HEK293T (cell line): ENCODE measurements at regions not wholly inside any gene's neighbourhood (a gene's known extent, or its start where the extent isn't known, plus 50 kb on each side); places are given as distances from the start of the nearest gene placed in this dataset.

Experiments
- CTCF ChIA-PET: fragments of 350-600 bp; formaldehyde crosslinking; extraction: SDS; loops from one replicate; lab custom pipeline; 2021; ENCODE audit warnings: antibody characterized with exemption, inconsistent platforms; lab: Yijun Ruan, JAX
- POLR2A ChIA-PET: fragments of 350-600 bp; formaldehyde crosslinking; extraction: SDS; loops from one replicate; lab custom pipeline; 2020; ENCODE audit warnings: antibody characterized with exemption, inconsistent platforms; lab: Yijun Ruan, JAX
- DNase-seq: peaks from one replicate; pipeline ENCODE4 v3.0.0; 2012; ENCODE audit warnings: mixed read lengths; ENCODE audit errors: extremely low spot score
- ARNT ChIP-seq: fragments of 450-650 bp; IDR thresholded peaks from 2 replicates; pipeline ENCODE4 v1.6.1; 2017; ENCODE audit warnings: mild to moderate bottlenecking
- BHLHE40 ChIP-seq: fragments of 450-650 bp; IDR thresholded peaks from 2 replicates; pipeline ENCODE4 v1.6.1; 2016; ENCODE audit warnings: mild to moderate bottlenecking, moderate library complexity, borderline replicate concordance
- CTBP1 ChIP-seq: fragments of 450-650 bp; IDR thresholded peaks from 2 replicates; pipeline ENCODE4 v1.6.1; 2016; ENCODE audit warnings: borderline replicate concordance
- ELF4 ChIP-seq: fragments of 450-650 bp; IDR thresholded peaks from 2 replicates; pipeline ENCODE4 v1.6.1; 2017; ENCODE audit warnings: antibody characterized with exemption
- FOXA1 ChIP-seq: fragments of 450-650 bp; IDR thresholded peaks from 2 replicates; pipeline ENCODE4 v1.6.1; 2016; ENCODE audit warnings: mild to moderate bottlenecking
- FOXK2 ChIP-seq: fragments of 450-650 bp; IDR thresholded peaks from 2 replicates; pipeline ENCODE4 v1.6.1; 2016; ENCODE audit warnings: mild to moderate bottlenecking
- FOXM1 ChIP-seq: fragments of 450-650 bp; IDR thresholded peaks from 2 replicates; pipeline ENCODE4 v1.6.1; 2017; ENCODE audit warnings: mild to moderate bottlenecking, borderline replicate concordance
- HDGF ChIP-seq: fragments of 450-650 bp; IDR thresholded peaks from 2 replicates; pipeline ENCODE4 v1.6.1; 2017; ENCODE audit warnings: antibody characterized with exemption, borderline replicate concordance
- L3MBTL2 ChIP-seq: fragments of 450-650 bp; conservative IDR thresholded peaks from 2 replicates; pipeline ENCODE4 v1.6.1; 2016; ENCODE audit warnings: mild to moderate bottlenecking
- LEF1 ChIP-seq: fragments of 450-650 bp; IDR thresholded peaks from 2 replicates; pipeline ENCODE4 v1.6.1; 2017; ENCODE audit warnings: mild to moderate bottlenecking, borderline replicate concordance
- NFRKB ChIP-seq: fragments of 450-650 bp; IDR thresholded peaks from 2 replicates; pipeline ENCODE4 v1.6.1; 2016; ENCODE audit warnings: mild to moderate bottlenecking, moderate library complexity
- SP1 ChIP-seq: fragments of 450-650 bp; IDR thresholded peaks from 2 replicates; pipeline ENCODE4 v1.6.1; 2017
- SUZ12 ChIP-seq: fragments of 450-650 bp; IDR thresholded peaks from 2 replicates; pipeline ENCODE4 v1.6.1; 2016; ENCODE audit warnings: mild to moderate bottlenecking
- TARDBP ChIP-seq: fragments of 450-650 bp; IDR thresholded peaks from 2 replicates; pipeline ENCODE4 v1.6.1; 2016
- ZNF384 ChIP-seq: fragments of 450-650 bp; IDR thresholded peaks from 2 replicates; pipeline ENCODE4 v1.6.1; 2016
- TF ChIP-seq, protein P1 (sequence below): fragments of 450-650 bp; IDR thresholded peaks from 2 replicates; pipeline ENCODE4 v1.6.1; 2016

DNA sequence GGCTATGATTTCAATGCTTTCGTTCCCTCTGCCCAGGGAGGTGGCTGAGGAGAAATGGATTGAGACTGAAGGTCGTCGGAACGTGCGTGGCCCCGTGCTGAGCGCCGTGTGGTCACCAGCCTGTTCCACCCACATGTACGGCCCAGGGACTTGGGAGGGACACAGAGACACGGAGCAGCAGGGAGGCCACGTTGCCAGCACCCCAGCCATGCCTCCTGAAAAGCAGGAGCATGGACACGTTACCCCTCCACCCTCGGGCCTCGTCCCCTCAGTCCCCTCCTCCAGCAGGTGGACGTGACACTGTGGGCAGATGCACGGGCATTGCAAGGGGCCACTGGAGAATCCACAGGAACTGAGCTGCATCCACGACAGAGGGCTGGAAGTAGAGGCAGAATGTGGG is 133.1 kb upstream of the CST7 start:
- POLR2A ChIA-PET, result no interaction called here
- CTCF ChIA-PET, result no interaction called here
- TF ChIP-seq FOXM1, result no peak
- no peak for TF ChIP-seq LEF1
- no peak for TF ChIP-seq L3MBTL2
- no peak for TF ChIP-seq FOXA1
- TF ChIP-seq ZNF384, result no peak
- TF ChIP-seq ELF4, result no peak
- no peak for TF ChIP-seq ARNT
- TF ChIP-seq TARDBP, result no peak
- no peak for TF ChIP-seq CTBP1
- TF ChIP-seq BHLHE40, result no peak
- TF ChIP-seq SUZ12, result no peak
- TF ChIP-seq, protein P1, sequence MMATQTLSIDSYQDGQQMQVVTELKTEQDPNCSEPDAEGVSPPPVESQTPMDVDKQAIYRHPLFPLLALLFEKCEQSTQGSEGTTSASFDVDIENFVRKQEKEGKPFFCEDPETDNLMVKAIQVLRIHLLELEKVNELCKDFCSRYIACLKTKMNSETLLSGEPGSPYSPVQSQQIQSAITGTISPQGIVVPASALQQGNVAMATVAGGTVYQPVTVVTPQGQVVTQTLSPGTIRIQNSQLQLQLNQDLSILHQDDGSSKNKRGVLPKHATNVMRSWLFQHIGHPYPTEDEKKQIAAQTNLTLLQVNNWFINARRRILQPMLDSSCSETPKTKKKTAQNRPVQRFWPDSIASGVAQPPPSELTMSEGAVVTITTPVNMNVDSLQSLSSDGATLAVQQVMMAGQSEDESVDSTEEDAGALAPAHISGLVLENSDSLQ, result no peak
- no peak for TF ChIP-seq SP1
- no peak for TF ChIP-seq NFRKB
- no peak for TF ChIP-seq HDGF
- no peak for DNase-seq

DNA sequence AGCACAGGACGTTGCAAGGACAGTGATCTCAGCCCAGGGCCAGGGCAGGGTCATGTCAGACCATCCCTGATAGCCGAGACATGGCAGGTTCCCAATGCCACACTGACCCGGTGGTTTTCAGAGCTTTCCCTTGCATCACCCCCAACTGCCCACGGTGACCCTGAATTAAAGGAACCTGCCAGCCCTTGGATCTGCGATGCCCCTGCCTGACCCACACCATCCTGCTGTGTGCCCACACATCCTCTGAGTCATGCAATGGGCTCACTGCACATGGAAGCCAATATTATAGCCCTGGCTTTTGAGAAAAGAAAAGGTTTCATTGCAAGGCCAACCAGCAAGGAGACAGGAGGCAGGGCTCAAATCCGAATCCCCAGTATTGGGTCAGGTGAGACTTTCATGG is 132.6 kb upstream of the CST7 start:
- TF ChIP-seq CTBP1 (no peak), LEF1 (no peak), ARNT (no peak), FOXM1 (no peak), HDGF (no peak), NFRKB (no peak)
- POLR2A ChIA-PET, result no interaction called here
- DNase-seq, result no peak
- CTCF ChIA-PET, result no interaction called here

DNA sequence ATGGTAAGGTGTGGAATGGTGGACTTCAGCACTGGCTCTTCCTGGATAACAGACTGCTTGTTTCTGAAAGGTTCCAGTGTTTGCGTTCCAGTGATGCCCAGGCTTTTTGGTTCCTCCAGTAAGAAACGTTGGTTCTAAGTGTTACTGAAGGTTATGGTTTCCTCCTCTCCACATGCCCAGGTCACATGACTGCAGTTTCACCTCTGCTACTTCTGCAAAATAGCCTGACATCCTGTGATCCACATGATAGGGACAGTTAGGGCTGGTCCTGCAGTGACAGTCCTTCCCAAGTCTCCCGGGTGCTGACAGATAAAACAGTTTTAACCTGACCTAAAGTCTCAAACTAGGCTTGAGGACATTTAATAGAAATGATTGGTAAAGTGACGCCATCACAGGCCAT is 132.2 kb upstream of the CST7 start:
- POLR2A ChIA-PET, result no interaction called here
- CTCF ChIA-PET, result no interaction called here
- DNase-seq, result no peak
- TF ChIP-seq SUZ12, result no peak
- no peak for TF ChIP-seq FOXK2
- no peak for TF ChIP-seq HDGF
- no peak for TF ChIP-seq TARDBP
- no peak for TF ChIP-seq BHLHE40
- no peak for TF ChIP-seq ZNF384
- TF ChIP-seq FOXA1, result no peak
- no peak for TF ChIP-seq ELF4
- TF ChIP-seq CTBP1, result no peak
- no peak for TF ChIP-seq L3MBTL2
- TF ChIP-seq, protein P1, result no peak
- no peak for TF ChIP-seq NFRKB
- no peak for TF ChIP-seq LEF1
- no peak for TF ChIP-seq FOXM1
- no peak for TF ChIP-seq ARNT
- no peak for TF ChIP-seq SP1

DNA sequence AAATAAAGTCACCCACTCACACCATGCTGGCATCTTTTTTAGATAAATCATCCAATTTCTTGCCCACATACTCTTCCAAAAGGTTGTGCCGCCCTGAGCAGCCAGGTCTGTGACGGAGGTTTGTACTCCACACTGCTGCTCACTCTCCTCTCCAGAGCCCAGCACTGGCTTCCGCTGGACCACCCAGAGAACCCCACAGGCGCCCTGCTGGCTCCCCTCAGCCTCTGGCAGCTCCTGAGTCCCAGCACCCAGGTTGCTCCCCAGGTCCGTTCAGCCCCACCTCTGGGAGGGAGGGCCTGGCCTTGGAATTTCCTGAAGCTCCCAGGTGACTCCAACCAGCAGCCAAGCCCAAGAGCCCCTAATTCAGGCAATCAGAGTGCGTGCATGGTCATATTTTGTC is 131.7 kb upstream of the CST7 start:
- no peak for TF ChIP-seq ARNT
- no peak for TF ChIP-seq ZNF384
- TF ChIP-seq TARDBP, result no peak
- TF ChIP-seq LEF1, result no peak
- no peak for TF ChIP-seq SUZ12
- no peak for TF ChIP-seq HDGF
- TF ChIP-seq FOXM1, result no peak
- POLR2A ChIA-PET, result no interaction called here
- CTCF ChIA-PET, result no interaction called here
- no peak for DNase-seq

DNA sequence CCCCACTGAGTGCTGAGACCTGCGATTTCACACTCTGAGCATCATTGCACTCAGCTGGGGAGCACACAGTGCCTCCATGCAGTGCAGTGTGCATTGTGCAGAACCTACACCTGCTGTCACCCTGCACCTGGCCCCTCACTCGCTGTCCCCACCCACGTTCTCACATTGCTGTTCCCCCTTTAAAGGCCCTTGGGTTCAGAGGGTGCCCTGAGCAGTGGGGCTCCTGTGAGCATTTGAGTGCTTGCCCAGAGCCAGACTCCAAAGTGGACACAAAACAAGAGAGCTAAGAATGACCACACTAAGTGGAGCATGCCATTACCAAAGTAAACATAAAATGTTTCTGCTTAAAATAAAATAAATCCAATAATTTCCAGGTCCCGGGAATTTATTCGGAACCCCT is 131.0 kb upstream of the CST7 start:
- no peak for TF ChIP-seq ZNF384
- TF ChIP-seq CTBP1, result no peak
- no peak for TF ChIP-seq TARDBP
- TF ChIP-seq ARNT, result no peak
- TF ChIP-seq LEF1, result no peak
- no peak for TF ChIP-seq BHLHE40
- no peak for TF ChIP-seq L3MBTL2
- TF ChIP-seq SUZ12, result no peak
- TF ChIP-seq, protein P1, result no peak
- no peak for TF ChIP-seq NFRKB
- POLR2A ChIA-PET, result no interaction called here
- DNase-seq, result no peak
- CTCF ChIA-PET, result interaction anchor here (0.6 kb wide), 1 partner anchor 13 kb away, joined by 3 read pairs; no protein-coding TSS in a partner anchor

DNA sequence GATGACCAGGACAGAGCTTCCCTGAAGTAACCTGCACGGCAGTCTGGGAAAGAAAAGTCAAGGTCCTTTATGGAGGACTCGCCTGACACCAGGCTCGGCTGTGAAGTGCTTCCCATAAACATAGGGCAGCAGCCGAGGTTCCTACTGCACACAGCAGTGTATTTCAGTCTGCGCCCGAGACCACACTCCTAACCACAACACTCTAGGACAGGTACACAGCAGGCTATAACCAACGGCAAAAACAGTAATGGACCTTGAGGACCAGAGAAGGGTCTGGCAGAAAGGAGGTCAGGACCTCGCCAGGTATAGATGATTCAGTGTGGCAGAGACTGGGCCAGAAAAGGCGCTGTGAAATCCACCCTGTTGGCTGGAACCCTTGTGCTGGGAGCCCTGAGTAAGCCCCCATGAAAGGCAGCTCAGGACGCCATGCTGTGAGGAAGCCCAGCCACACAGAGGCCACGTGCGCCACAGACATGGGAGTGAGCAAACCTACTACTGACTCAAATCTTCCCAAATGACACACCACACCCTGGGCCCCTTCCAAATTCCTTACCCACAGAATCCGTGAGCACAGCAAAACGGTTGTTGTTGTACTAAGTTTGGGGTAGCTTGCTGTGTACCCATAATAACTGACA is 129.6 kb upstream of the CST7 start:
- no peak for DNase-seq
- CTCF ChIA-PET, result no interaction called here
- TF ChIP-seq FOXA1 (no peak), LEF1 (no peak), L3MBTL2 (no peak), NFRKB (no peak), FOXM1 (no peak)
- POLR2A ChIA-PET, result no interaction called here

DNA sequence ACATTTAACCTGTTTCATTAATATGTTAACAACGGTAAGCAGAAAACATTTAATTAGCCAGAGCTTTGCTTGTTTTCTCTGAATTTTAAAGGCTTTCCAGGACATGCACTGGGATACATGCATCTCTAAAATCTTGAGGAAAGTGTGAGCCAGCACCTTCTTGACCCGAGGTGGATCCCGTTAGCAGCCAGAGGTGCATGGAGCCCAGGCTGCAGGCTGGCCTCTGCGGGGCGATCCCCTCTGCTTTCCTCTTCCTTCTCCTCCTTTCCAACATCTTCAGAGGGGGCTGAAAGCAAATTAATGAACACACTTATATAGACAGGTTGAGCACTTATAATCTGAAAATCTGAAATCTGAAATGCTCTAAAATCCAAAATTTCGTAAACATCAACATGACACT is 128.7 kb upstream of the CST7 start:
- TF ChIP-seq L3MBTL2 (no peak), ELF4 (no peak), BHLHE40 (no peak), HDGF (no peak), FOXM1 (no peak), FOXK2 (no peak), LEF1 (no peak), FOXA1 (no peak), TARDBP (no peak), ZNF384 (no peak), CTBP1 (no peak), SP1 (no peak), SUZ12 (no peak)
- TF ChIP-seq, protein P1, result no peak
- CTCF ChIA-PET, result no interaction called here
- no peak for DNase-seq
- POLR2A ChIA-PET, result no interaction called here
